ENCODE measurements at regions not wholly inside any gene's neighbourhood (a gene's known extent, or its start where the extent isn't known, plus 50 kb on each side); places are given as distances from the start of the nearest gene placed in this dataset.

- Histone ChIP-seq H3K9ac (ENCODE audit: low read depth, low read length, poor library complexity) (no peak overlapping the region), H2BK5ac (ENCODE audit: low read length) (no peak overlapping the region), H4K91ac (ENCODE audit: low read depth, low read length, poor library complexity) (no peak overlapping the region), H3K18ac (ENCODE audit: low read length) (no peak overlapping the region), H2BK12ac (ENCODE audit: low read length) (no peak overlapping the region), H4K8ac (ENCODE audit: low read depth, low read length) (no peak overlapping the region), H3K4me3 (ENCODE audit: low read length in 2 of 2) (no peak overlapping the region), H3K36me3 (replicated peaks in 1 of 2; ENCODE audit: control insufficient read depth in 2 of 2, insufficient read depth in 2 of 2, low read length in 2 of 2) (no peaks in the 10 kb centered on the region), H3K14ac (ENCODE audit: low read length) (no peak overlapping the region), H2BK15ac (ENCODE audit: low read length) (no peak overlapping the region), H3K79me1 (ENCODE audit: low read depth, low read length) (no peaks in the 10 kb centered on the region), H2BK120ac (ENCODE audit: low read depth, low read length) (no peak overlapping the region), H3K9me3 (replicated peaks in 1 of 2; ENCODE audit: control insufficient read depth in 2 of 2, insufficient read depth in 1 of 2, low read depth in 1 of 2, low read length in 2 of 2) (no peaks in the 10 kb centered on the region), H3K4me2 (ENCODE audit: insufficient read depth, low read length, poor library complexity, severe bottlenecking) (no peak overlapping the region), H3K23ac (ENCODE audit: low read depth, low read length, poor library complexity) (no peak overlapping the region), H3K27me3 (ENCODE audit: control insufficient read depth in 3 of 3, insufficient read depth in 3 of 3, low read depth in 1 of 3, low read length in 3 of 3) (no peaks in the 10 kb centered on the region), H3K4me1 (ENCODE audit: control insufficient read depth in 2 of 2, insufficient read depth in 1 of 2, low read depth in 1 of 2, low read length in 2 of 2) (no peaks in the 10 kb centered on the region), H2AK5ac (ENCODE audit: low read depth, low read length) (no peak overlapping the region), H3K27ac (replicated peaks; ENCODE audit: low read length) (no peak overlapping the region), H3K4ac (ENCODE audit: low read length) (no peak overlapping the region), H2AFZ (ENCODE audit: low read length) (no peak overlapping the region)
- WGBS, 2 donors (ENCODE audit: extremely low coverage in 2 of 2, insufficient read length in 2 of 2, insufficient replicate concordance in 1 of 2): no CpG with 5 or more reads among the region's 7 CpGs
- DNase-seq (ENCODE audit: low spot score): no peak
Measured at GRCh38 chr5:62199792-62200716, 106.0 kb upstream of the KIF2A start.

DNA sequence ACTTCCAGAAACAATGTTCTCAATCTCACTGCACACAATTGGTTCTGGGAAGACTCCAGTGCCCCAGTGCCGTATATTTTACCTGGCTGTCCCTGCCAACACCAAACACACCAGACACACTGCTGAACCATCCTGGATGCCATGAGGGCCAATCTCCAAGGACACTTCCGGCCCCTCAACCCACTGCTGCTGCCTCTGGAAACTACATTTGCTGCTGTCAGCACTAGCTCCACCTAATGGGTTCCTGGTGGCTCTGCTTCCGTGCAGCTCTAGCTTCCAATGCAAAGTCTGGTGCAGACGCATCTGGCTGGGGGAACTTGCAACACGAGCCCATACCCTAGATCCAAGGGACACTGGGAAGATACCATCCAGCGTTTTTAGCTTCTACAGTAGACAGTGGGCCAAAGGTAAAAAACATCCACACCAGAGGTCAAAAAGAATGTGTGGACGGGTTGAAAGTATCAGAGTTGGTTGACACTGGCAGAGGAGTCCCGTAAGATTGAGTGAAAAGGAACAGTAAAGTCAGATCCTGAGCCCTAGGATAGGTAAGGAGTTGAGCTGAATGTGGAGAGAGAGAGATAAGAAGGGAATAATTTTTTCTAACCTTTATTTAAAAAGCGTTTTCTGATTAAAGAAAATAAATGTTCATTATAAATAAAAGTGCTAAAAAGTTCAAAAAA is 99.7 kb upstream of the KIF2A start:
- no peak overlapping the region for H2BK5ac ChIP-seq (ENCODE audit: low read length)
- no CpG with 5 or more reads among the region's 9 CpGs for WGBS, 2 donors (ENCODE audit: extremely low coverage in 2 of 2, insufficient read length in 2 of 2, insufficient replicate concordance in 1 of 2)
- no peak overlapping the region for H3K4me2 ChIP-seq (ENCODE audit: insufficient read depth, low read length, poor library complexity, severe bottlenecking)
- no peak overlapping the region for H2BK15ac ChIP-seq (ENCODE audit: low read length)
- no peak overlapping the region for H3K9ac ChIP-seq (ENCODE audit: low read depth, low read length, poor library complexity)
- no peaks in the 10 kb centered on the region for H3K27me3 ChIP-seq (ENCODE audit: control insufficient read depth in 3 of 3, insufficient read depth in 3 of 3, low read depth in 1 of 3, low read length in 3 of 3)
- H2AK5ac ChIP-seq (ENCODE audit: low read depth, low read length): no peak overlapping the region
- H2AFZ ChIP-seq (ENCODE audit: low read length): no peak overlapping the region
- no peaks in the 10 kb centered on the region for H3K4me1 ChIP-seq (ENCODE audit: control insufficient read depth in 2 of 2, insufficient read depth in 1 of 2, low read depth in 1 of 2, low read length in 2 of 2)
- H3K36me3 ChIP-seq (replicated peaks in 1 of 2; ENCODE audit: control insufficient read depth in 2 of 2, insufficient read depth in 2 of 2, low read length in 2 of 2): no peaks in the 10 kb centered on the region
- H3K27ac ChIP-seq (replicated peaks; ENCODE audit: low read length): no peak overlapping the region
- no peak overlapping the region for H3K18ac ChIP-seq (ENCODE audit: low read length)
- no peak overlapping the region for H3K4me3 ChIP-seq (ENCODE audit: low read length in 2 of 2)
- no peak overlapping the region for H4K8ac ChIP-seq (ENCODE audit: low read depth, low read length)
- no peak for DNase-seq (ENCODE audit: low spot score)
- no peak overlapping the region for H4K91ac ChIP-seq (ENCODE audit: low read depth, low read length, poor library complexity)
- H3K79me1 ChIP-seq (ENCODE audit: low read depth, low read length): no peaks in the 10 kb centered on the region
- no peak overlapping the region for H3K14ac ChIP-seq (ENCODE audit: low read length)
- no peak overlapping the region for H3K23ac ChIP-seq (ENCODE audit: low read depth, low read length, poor library complexity)
- H2BK12ac ChIP-seq (ENCODE audit: low read length): no peak overlapping the region
- no peak overlapping the region for H2BK120ac ChIP-seq (ENCODE audit: low read depth, low read length)
- H3K9me3 ChIP-seq (replicated peaks in 1 of 2; ENCODE audit: control insufficient read depth in 2 of 2, insufficient read depth in 1 of 2, low read depth in 1 of 2, low read length in 2 of 2): no peaks in the 10 kb centered on the region
- no peak overlapping the region for H3K4ac ChIP-seq (ENCODE audit: low read length)

GRCh38 chr5:62208218-62208852 is 97.7 kb upstream of the KIF2A start:
- Histone ChIP-seq H3K9ac (ENCODE audit: low read depth, low read length, poor library complexity) (no peak overlapping the region), H3K4me1 (ENCODE audit: control insufficient read depth in 2 of 2, insufficient read depth in 1 of 2, low read depth in 1 of 2, low read length in 2 of 2) (no peaks in the 10 kb centered on the region), H3K27me3 (ENCODE audit: control insufficient read depth in 3 of 3, insufficient read depth in 3 of 3, low read depth in 1 of 3, low read length in 3 of 3) (no peaks in the 10 kb centered on the region), H2BK12ac (ENCODE audit: low read length) (no peak overlapping the region), H2BK120ac (ENCODE audit: low read depth, low read length) (no peak overlapping the region), H3K36me3 (replicated peaks in 1 of 2; ENCODE audit: control insufficient read depth in 2 of 2, insufficient read depth in 2 of 2, low read length in 2 of 2) (no peaks in the 10 kb centered on the region), H4K91ac (ENCODE audit: low read depth, low read length, poor library complexity) (no peak overlapping the region), H3K18ac (ENCODE audit: low read length) (no peak overlapping the region), H3K4me3 (ENCODE audit: low read length in 2 of 2) (no peak overlapping the region), H2AFZ (ENCODE audit: low read length) (no peak overlapping the region), H3K9me3 (replicated peaks in 1 of 2; ENCODE audit: control insufficient read depth in 2 of 2, insufficient read depth in 1 of 2, low read depth in 1 of 2, low read length in 2 of 2) (no peaks in the 10 kb centered on the region), H4K8ac (ENCODE audit: low read depth, low read length) (no peak overlapping the region), H3K79me1 (ENCODE audit: low read depth, low read length) (no peaks in the 10 kb centered on the region), H3K27ac (replicated peaks; ENCODE audit: low read length) (no peak overlapping the region), H3K4me2 (ENCODE audit: insufficient read depth, low read length, poor library complexity, severe bottlenecking) (no peak overlapping the region), H2BK15ac (ENCODE audit: low read length) (no peak overlapping the region), H3K14ac (ENCODE audit: low read length) (no peak overlapping the region), H2AK5ac (ENCODE audit: low read depth, low read length) (no peak overlapping the region), H2BK5ac (ENCODE audit: low read length) (no peak overlapping the region), H3K23ac (ENCODE audit: low read depth, low read length, poor library complexity) (no peak overlapping the region), H3K4ac (ENCODE audit: low read length) (no peak overlapping the region)
- no peak for DNase-seq (ENCODE audit: low spot score)
- WGBS, 2 donors (ENCODE audit: extremely low coverage in 2 of 2, insufficient read length in 2 of 2, insufficient replicate concordance in 1 of 2): no CpG with 5 or more reads among the region's 10 CpGs

- Histone ChIP-seq H3K4ac (ENCODE audit: low read length) (no peak overlapping the region), H2BK15ac (ENCODE audit: low read length) (no peak overlapping the region), H2BK12ac (ENCODE audit: low read length) (no peak overlapping the region), H3K79me1 (ENCODE audit: low read depth, low read length) (no peaks in the 10 kb centered on the region), H4K91ac (ENCODE audit: low read depth, low read length, poor library complexity) (no peak overlapping the region), H3K36me3 (replicated peaks in 1 of 2; ENCODE audit: control insufficient read depth in 2 of 2, insufficient read depth in 2 of 2, low read length in 2 of 2) (no peaks in the 10 kb centered on the region), H2AFZ (ENCODE audit: low read length) (no peak overlapping the region), H3K18ac (ENCODE audit: low read length) (no peak overlapping the region), H3K14ac (ENCODE audit: low read length) (no peak overlapping the region), H2BK120ac (ENCODE audit: low read depth, low read length) (no peak overlapping the region), H3K4me3 (ENCODE audit: low read length in 2 of 2) (peak overlapping the region in 1 of 2 donors; percentile 33), H3K4me2 (ENCODE audit: insufficient read depth, low read length, poor library complexity, severe bottlenecking) (no peak overlapping the region), H2BK5ac (ENCODE audit: low read length) (no peak overlapping the region), H3K27ac (replicated peaks; ENCODE audit: low read length) (no peak overlapping the region), H3K27me3 (ENCODE audit: control insufficient read depth in 3 of 3, insufficient read depth in 3 of 3, low read depth in 1 of 3, low read length in 3 of 3) (no peaks in the 10 kb centered on the region), H3K9ac (ENCODE audit: low read depth, low read length, poor library complexity) (no peak overlapping the region), H2AK5ac (ENCODE audit: low read depth, low read length) (no peak overlapping the region), H4K8ac (ENCODE audit: low read depth, low read length) (no peak overlapping the region), H3K4me1 (ENCODE audit: control insufficient read depth in 2 of 2, insufficient read depth in 1 of 2, low read depth in 1 of 2, low read length in 2 of 2) (no peaks in the 10 kb centered on the region), H3K23ac (ENCODE audit: low read depth, low read length, poor library complexity) (no peak overlapping the region), H3K9me3 (replicated peaks in 1 of 2; ENCODE audit: control insufficient read depth in 2 of 2, insufficient read depth in 1 of 2, low read depth in 1 of 2, low read length in 2 of 2) (no peaks in the 10 kb centered on the region)
- WGBS, 2 donors (ENCODE audit: extremely low coverage in 2 of 2, insufficient read length in 2 of 2, insufficient replicate concordance in 1 of 2): no CpG with 5 or more reads among the region's 2 CpGs
- no peak for DNase-seq (ENCODE audit: low spot score)
Measured at GRCh38 chr5:62211405-62211804, 94.6 kb upstream of the KIF2A start.
